Effector memory CD8-positive, alpha-beta T cell (primary cell): ENCODE measurements at regions not wholly inside any gene's neighbourhood (a gene's known extent, or its start where the extent isn't known, plus 50 kb on each side); places are given as distances from the start of the nearest gene placed in this dataset.

ENCODE experiments used
- ATAC-seq: fragments of 150-1000 bp; cut with Tn5 transposase; replicated peaks from 2 replicates; pipeline ENCODE4 v1.10.0; 2021; ENCODE audit warnings: mild to moderate bottlenecking, moderate library complexity
- DNase-seq, 3 experiments: peaks; one replicate each; pipeline ENCODE4 v3.0.0; 2021
- H3K27ac Mint-ChIP-seq, 2 donors: one replicate each; pipeline ENCODE4 v1.8.0; 2022; ENCODE audit warnings: mild to moderate bottlenecking in 2 of 2, mixed read lengths in 2 of 2, moderate library complexity in 2 of 2
- H3K27me3 Mint-ChIP-seq, 2 donors: one replicate each; pipeline ENCODE4 v1.8.0; 2022; ENCODE audit warnings: mixed read lengths in 2 of 2
- H3K36me3 Mint-ChIP-seq: one replicate; pipeline ENCODE4 v1.8.0; 2022; ENCODE audit warnings: mild to moderate bottlenecking, moderate library complexity, mixed read lengths; ENCODE audit not compliant: insufficient read depth
- H3K4me1 Mint-ChIP-seq, 2 donors: one replicate each; pipeline ENCODE4 v1.8.0; 2022; ENCODE audit warnings: low read depth in 2 of 2, mixed read lengths in 2 of 2
- H3K4me3 Mint-ChIP-seq, 2 donors: one replicate each; pipeline ENCODE4 v1.8.0; 2022; ENCODE audit warnings: mild to moderate bottlenecking in 2 of 2, mixed read lengths in 2 of 2, moderate library complexity in 2 of 2
- H3K9me3 Mint-ChIP-seq, 2 donors: one replicate each; pipeline ENCODE4 v1.8.0; 2022; ENCODE audit warnings: mixed read lengths in 2 of 2

DNA sequence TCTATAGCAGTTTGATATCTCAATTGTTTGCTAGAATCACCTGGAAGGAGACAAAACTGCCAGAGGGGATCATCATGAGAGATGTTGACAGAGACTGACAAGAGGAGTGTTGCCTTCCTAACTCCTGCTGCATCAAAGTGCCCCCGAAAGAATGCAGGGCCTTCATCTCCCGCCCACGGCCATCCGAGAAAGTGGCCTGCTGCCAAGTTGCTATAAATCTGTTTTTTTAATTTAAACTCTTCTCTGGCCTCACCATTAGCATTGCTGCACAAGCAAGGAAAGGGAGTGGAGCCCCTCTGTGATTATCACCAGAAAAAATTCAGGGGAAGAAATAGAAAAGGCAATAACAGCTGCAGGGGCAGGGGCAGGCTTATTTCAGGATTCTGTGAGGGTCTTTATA lies 238.1 kb upstream of the EPHA4 start:
- ATAC-seq (no peak), DNase-seq (no peak)
- Mint-ChIP-seq H3K9me3 (peaks cover 3 to 7% of the 10 kb centered on the region in 2 donors), H3K4me3 (no peak overlapping the region), H3K36me3 (no peaks in the 10 kb centered on the region), H3K27me3 (no peaks in the 10 kb centered on the region), H3K4me1 (no peaks in the 10 kb centered on the region), H3K27ac (no peak overlapping the region)

DNA sequence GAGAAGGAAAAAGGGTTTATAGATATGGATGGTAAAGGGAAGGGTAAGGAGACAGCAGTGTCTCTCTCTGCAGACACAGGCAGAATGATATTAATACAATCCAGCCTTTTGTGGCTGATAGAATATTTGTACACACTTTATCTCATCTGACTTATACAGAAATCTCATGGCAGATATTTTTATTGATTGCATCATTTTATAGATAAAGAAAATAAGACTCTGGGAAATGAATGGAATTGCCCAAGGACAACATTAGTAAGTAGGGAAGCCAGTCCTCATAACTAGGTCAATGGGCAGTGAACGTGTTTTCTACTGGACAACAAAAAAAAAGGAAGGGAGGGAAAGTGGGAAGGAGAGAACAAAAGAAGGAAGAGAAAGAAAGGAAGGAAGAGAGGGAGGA lies 236.4 kb upstream of the EPHA4 start:
- H3K36me3 Mint-ChIP-seq, result no peaks in the 10 kb centered on the region
- ATAC-seq (no peak), DNase-seq (no peak)
- no peak overlapping the region for H3K27ac Mint-ChIP-seq
- no peak overlapping the region for H3K4me3 Mint-ChIP-seq
- no peaks in the 10 kb centered on the region for H3K4me1 Mint-ChIP-seq
- H3K9me3 Mint-ChIP-seq, result peaks cover 0 to 12% of the 10 kb centered on the region in 2 donors
- no peaks in the 10 kb centered on the region for H3K27me3 Mint-ChIP-seq

DNA sequence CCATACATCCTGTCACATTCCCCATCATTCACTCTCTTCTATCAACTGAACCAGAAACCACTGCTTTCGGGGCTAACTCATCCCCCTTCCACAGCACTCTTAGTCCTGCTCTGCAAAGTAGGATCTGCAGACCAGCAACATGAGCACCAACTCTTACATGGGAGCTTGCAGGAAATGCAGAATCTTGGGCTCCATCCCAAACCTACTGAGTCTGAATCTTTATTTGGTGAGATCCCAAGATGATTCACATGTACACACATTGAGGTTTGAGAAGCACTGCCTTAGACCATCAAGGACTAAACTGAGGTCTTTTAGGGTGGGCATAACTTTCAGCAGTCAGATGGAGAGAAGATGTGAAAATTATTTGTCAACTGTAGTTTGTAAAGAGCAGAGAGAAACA lies 235.6 kb upstream of the EPHA4 start:
- Mint-ChIP-seq H3K27ac (no peak overlapping the region), H3K27me3 (no peaks in the 10 kb centered on the region), H3K4me3 (no peak overlapping the region), H3K36me3 (no peaks in the 10 kb centered on the region), H3K9me3 (peaks cover 0 to 12% of the 10 kb centered on the region in 2 donors), H3K4me1 (no peaks in the 10 kb centered on the region)
- ATAC-seq (no peak), DNase-seq (no peak)

DNA sequence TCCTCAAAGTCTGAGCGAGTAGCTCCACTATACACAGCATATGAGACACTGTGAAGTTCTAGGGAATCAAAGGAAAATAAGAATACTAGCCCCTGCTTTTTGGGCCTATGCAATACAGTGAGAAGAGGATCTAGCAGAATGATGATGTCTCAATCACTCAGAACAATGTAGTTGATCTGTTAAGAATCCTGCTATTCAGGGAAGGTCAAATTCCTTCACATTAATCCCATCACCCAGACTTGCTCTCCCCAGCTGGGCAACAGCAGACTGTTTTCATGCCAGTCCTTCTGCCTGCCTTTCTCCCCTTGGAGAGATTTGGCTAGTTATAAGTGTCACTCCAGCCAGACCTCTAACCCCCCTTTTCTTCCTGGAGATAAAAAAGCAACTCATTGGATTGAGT lies 230.0 kb upstream of the EPHA4 start:
- Mint-ChIP-seq H3K36me3 (no peaks in the 10 kb centered on the region), H3K27me3 (no peaks in the 10 kb centered on the region), H3K9me3 (peaks cover 0 to 8% of the 10 kb centered on the region in 2 donors), H3K4me3 (no peak overlapping the region), H3K27ac (no peak overlapping the region), H3K4me1 (no peaks in the 10 kb centered on the region)
- DNase-seq, result no peak
- ATAC-seq, result no peak

DNA sequence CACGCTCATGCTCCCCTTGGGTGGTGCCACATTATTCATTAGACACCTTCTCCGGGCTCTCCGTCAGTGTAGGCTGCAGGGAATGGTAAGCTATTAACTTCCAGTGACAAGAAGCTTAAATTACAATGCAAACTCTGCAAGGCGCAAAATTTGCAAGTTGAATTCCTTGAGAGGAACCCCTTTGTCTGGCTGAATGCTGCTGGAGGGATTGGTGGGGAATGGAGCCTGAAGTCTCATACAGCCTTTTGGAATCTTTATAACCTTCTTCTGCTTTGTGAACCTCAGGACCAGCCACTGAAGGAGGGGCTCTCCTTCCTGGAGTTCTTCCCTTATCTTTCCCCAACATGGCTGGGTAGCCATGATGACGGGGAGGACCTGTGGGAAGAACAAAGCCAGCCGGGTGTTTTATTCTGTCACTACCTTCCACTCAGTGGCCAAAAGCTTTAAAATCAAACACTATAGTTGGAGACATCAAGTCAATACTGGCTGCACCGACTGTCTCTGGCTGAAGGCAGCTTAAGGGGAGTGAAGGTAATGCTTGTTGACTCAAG lies 220.9 kb upstream of the EPHA4 start:
- H3K27me3 Mint-ChIP-seq, result no peaks in the 10 kb centered on the region
- no peak overlapping the region for H3K27ac Mint-ChIP-seq
- no peak for DNase-seq
- no peaks in the 10 kb centered on the region for H3K36me3 Mint-ChIP-seq
- peaks cover 0 to 6% of the 10 kb centered on the region in 2 donors for H3K9me3 Mint-ChIP-seq
- no peak overlapping the region for H3K4me3 Mint-ChIP-seq
- no peak for ATAC-seq
- no peaks in the 10 kb centered on the region for H3K4me1 Mint-ChIP-seq

DNA sequence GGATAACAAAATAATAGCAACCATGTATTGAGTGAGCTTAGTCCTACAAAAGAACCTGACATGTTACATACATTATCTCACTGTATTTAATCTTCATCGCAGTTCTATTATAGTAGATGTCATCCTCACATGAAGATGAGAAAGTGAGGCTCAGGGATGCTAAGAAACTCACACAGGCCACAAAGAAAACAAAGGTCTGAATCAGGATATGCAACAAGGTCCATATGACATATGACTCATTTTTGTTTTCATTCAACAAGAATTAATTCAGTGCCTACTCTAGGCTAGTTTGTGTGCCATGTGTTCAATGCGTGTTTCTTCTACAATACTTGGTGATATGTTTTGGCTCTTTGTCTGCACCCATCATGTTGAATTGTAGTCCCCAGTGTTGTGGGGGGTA lies 219.7 kb upstream of the EPHA4 start:
- H3K4me1 Mint-ChIP-seq, result no peaks in the 10 kb centered on the region
- no peak for ATAC-seq
- no peak overlapping the region for H3K4me3 Mint-ChIP-seq
- no peak for DNase-seq
- H3K36me3 Mint-ChIP-seq, result no peaks in the 10 kb centered on the region
- peaks cover 0 to 6% of the 10 kb centered on the region in 2 donors for H3K9me3 Mint-ChIP-seq
- no peak overlapping the region for H3K27ac Mint-ChIP-seq
- H3K27me3 Mint-ChIP-seq, result no peaks in the 10 kb centered on the region

DNA sequence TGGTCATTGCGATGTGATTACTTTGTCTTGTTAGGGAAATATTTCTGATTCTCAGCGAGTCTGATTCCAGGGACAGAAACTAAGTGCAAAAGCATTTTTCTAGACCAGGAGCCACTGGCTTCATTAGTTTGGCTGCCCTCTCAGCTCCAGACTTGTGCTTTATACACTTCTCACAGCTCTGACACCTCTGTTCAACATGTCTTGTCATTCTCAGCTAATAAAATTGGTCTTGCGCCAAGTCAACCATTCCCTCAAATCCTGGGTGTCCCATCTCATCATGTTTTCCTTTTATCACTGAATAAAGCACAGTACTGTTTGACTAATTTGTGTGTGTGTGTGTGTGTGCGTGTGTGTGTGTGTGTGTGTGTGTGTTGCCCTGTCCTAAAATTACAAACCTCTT lies 215.5 kb upstream of the EPHA4 start:
- Mint-ChIP-seq H3K4me3 (no peak overlapping the region), H3K4me1 (no peaks in the 10 kb centered on the region), H3K27ac (no peak overlapping the region), H3K27me3 (no peaks in the 10 kb centered on the region), H3K9me3 (peaks cover 2 to 7% of the 10 kb centered on the region in 2 donors), H3K36me3 (no peaks in the 10 kb centered on the region)
- ATAC-seq (no peak), DNase-seq (no peak)

DNA sequence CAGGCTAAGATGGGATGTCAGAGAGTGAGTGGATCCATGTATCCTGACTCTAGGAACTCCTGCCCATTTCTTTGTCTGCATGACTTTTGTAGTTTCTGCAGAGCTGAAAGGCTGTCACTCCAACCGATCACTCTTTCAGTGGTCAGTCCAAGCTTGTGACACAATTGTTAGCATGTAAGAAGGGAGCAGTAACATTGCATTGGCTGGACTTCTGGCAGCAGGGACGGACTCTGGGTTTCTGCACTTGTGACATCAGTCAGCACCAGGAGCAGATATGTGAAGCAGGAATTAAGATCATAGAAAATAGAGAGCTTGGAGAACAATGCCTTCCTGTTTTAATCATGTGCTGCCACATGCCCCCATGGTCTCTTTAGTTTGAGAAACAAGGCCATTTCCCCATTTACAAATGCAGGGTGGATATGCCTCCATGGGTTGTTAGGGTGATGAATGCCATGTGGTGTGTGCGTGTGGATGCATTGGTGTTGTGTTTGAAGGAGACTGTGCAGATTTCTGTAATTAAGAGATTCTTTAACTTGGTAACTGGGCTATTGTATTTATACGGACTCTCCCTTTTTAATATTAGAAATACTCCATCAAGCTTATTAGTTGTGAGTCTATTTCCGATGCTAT lies 214.3 kb upstream of the EPHA4 start:
- Mint-ChIP-seq H3K36me3 (no peaks in the 10 kb centered on the region), H3K4me3 (no peak overlapping the region), H3K27ac (no peak overlapping the region), H3K4me1 (no peaks in the 10 kb centered on the region), H3K27me3 (no peaks in the 10 kb centered on the region), H3K9me3 (peaks cover 0 to 7% of the 10 kb centered on the region in 2 donors)
- DNase-seq (no peak), ATAC-seq (no peak)

DNA sequence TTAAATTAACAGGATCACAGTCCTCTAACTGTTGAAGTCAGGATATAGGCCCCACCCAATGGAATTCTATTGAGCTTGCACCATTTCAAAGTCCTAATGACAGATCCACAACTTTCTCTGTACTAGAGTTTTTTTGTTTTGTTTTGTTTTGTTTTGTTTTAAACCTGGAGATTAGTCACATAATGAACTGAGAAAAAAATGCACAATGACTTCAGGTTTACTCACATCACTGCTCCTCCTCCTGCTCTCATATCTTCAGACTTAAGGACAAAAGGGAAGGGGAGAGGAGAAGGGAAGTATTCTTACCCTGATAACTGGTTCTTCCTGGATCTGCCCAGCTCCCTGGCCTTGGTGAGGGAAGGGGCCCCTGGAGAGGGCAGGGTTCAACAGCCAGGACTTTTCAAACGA lies 208.2 kb upstream of the EPHA4 start:
- H3K27me3 Mint-ChIP-seq, result no peaks in the 10 kb centered on the region
- ATAC-seq, result no peak
- DNase-seq, result no peak
- no peaks in the 10 kb centered on the region for H3K4me1 Mint-ChIP-seq
- no peak overlapping the region for H3K4me3 Mint-ChIP-seq
- no peak overlapping the region for H3K27ac Mint-ChIP-seq
- H3K9me3 Mint-ChIP-seq, result peaks cover 0 to 7% of the 10 kb centered on the region in 2 donors
- no peaks in the 10 kb centered on the region for H3K36me3 Mint-ChIP-seq

DNA sequence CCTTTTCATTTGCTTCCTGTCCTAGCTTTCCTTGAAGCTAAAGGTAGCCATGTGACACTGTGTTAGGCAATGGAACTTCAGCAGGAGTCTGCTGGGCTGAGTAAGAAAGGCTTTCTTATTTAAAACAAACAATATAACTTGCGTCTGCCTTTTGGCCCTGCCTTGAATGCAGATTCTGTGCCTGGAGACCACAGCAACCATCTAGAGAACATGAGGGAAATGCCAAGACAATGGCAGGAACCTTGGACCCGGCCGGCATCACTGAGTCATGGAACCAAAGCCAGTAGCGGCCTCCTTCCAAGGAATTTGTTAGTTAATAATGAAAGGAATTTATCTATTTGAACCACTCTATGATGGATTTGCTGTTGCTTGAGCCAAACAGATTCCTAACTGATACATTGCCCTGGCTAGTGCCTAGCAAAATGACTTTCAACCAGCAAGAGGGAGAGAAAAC lies 207.5 kb upstream of the EPHA4 start:
- H3K4me1 Mint-ChIP-seq, result no peaks in the 10 kb centered on the region
- H3K27ac Mint-ChIP-seq, result no peak overlapping the region
- no peak overlapping the region for H3K4me3 Mint-ChIP-seq
- H3K27me3 Mint-ChIP-seq, result no peaks in the 10 kb centered on the region
- DNase-seq, result no peak
- no peak for ATAC-seq
- no peaks in the 10 kb centered on the region for H3K36me3 Mint-ChIP-seq
- H3K9me3 Mint-ChIP-seq, result peaks cover 0 to 7% of the 10 kb centered on the region in 2 donors

DNA sequence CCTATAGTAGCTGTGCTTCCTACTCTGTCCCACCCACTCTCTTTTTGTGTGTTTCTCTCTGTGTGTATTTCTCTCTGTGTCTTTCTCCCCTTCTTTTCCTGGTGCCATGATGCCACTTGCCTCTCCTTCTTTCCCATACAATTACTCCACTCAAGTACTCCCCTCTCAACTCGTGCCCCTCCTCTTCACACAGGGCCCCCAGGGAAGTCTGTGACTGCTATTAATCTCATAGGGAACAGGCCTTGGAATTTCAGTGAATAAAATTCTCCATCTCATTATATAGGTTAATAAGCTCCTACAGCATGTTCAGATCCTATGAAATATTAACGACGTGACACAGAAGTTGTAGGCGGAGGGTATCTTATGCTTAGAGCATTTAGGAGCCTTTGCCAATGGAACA lies 205.9 kb upstream of the EPHA4 start:
- DNase-seq (no peak), ATAC-seq (no peak)
- Mint-ChIP-seq H3K9me3 (no peaks in the 10 kb centered on the region), H3K27ac (no peak overlapping the region), H3K4me1 (no peaks in the 10 kb centered on the region), H3K27me3 (no peaks in the 10 kb centered on the region), H3K36me3 (no peaks in the 10 kb centered on the region), H3K4me3 (no peak overlapping the region)

DNA sequence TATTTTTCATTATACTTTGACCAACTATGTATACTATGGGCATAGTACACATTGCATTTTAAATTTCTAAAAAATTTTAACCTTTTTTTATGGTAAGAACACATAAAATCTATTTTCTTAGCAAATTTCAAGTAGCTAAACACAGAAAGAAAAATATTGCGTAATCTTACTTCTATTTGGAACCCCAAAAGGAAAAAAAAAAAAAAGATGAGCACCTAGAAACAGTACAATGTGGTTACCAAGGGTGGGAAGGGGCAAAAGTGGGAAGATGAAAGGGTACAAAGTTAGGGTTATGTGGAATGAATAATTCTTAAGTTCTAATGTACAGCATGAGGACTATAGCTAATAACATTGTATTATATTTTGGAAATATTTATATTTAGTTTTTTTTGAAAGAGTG lies 205.0 kb upstream of the EPHA4 start:
- ATAC-seq, result no peak
- H3K4me3 Mint-ChIP-seq, result no peak overlapping the region
- H3K27me3 Mint-ChIP-seq, result no peaks in the 10 kb centered on the region
- H3K27ac Mint-ChIP-seq, result no peak overlapping the region
- H3K36me3 Mint-ChIP-seq, result no peaks in the 10 kb centered on the region
- no peaks in the 10 kb centered on the region for H3K4me1 Mint-ChIP-seq
- no peak for DNase-seq
- H3K9me3 Mint-ChIP-seq, result peaks cover 0 to 8% of the 10 kb centered on the region in 2 donors

DNA sequence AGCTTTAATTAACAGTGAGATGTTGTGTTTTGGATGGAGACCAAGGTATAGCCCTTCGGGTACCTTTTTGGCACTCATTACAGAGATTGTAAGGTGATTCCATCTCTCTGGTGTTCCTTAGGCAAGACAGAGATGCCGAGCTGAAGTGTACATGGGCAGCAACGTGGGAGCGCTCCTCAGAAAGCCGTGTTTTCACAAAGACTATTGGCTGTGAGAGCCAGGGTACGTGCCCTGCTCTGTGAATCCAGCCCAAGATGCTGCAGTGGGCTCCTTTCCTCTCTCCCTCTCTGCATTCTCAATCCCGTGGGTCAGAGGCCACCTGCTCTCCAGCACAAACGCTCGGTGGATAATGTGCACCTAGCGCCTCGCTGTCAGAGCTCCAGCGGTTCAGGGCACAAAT lies 203.0 kb upstream of the EPHA4 start:
- H3K4me1 Mint-ChIP-seq, result no peaks in the 10 kb centered on the region
- ATAC-seq, result no peak
- no peak for DNase-seq
- no peaks in the 10 kb centered on the region for H3K36me3 Mint-ChIP-seq
- H3K4me3 Mint-ChIP-seq, result no peak overlapping the region
- no peak overlapping the region for H3K27ac Mint-ChIP-seq
- H3K9me3 Mint-ChIP-seq, result peaks cover 0 to 8% of the 10 kb centered on the region in 2 donors
- H3K27me3 Mint-ChIP-seq, result no peaks in the 10 kb centered on the region

DNA sequence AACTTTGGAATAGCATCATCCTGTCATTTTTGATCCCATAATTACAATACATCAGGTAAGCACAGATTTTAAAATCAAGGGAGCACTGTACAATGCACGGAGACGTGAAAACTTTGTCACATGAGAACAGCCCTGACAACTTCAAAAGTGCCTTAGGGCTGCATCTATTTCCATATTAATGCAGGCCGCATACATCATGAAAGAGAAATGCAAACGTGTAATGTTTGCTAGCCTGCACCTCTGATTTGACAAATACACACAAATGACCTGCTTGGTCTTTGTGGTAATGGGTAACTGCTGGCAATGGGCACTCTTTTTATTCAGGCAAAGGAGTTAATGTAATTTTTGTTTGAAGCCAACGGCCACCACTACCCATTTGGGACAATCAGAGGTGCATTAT lies 202.0 kb upstream of the EPHA4 start:
- H3K9me3 Mint-ChIP-seq, result peaks cover 0 to 8% of the 10 kb centered on the region in 2 donors
- H3K4me1 Mint-ChIP-seq, result no peaks in the 10 kb centered on the region
- no peak for DNase-seq
- no peak overlapping the region for H3K4me3 Mint-ChIP-seq
- no peak overlapping the region for H3K27ac Mint-ChIP-seq
- no peaks in the 10 kb centered on the region for H3K27me3 Mint-ChIP-seq
- no peaks in the 10 kb centered on the region for H3K36me3 Mint-ChIP-seq
- no peak for ATAC-seq
